ENCODE measurements at regions not wholly inside any gene's neighbourhood (a gene's known extent, or its start where the extent isn't known, plus 50 kb on each side); places are given as distances from the start of the nearest gene placed in this dataset.

- Histone ChIP-seq H3K4me1 (ENCODE audit: control insufficient read depth, insufficient read depth, low read length) (no peaks in the 10 kb centered on the region), H3K9ac (ENCODE audit: extremely low read depth, low read length, poor library complexity, severe bottlenecking) (no peak overlapping the region), H3K9me3 (ENCODE audit: control insufficient read depth, low read length) (no peaks in the 10 kb centered on the region), H3K36me3 (ENCODE audit: control insufficient read depth, insufficient read depth, low read length) (no peaks in the 10 kb centered on the region), H3K27ac (ENCODE audit: low read depth, low read length) (no peak overlapping the region), H3K27me3 (ENCODE audit: control insufficient read depth, insufficient read depth, low read length, poor library complexity, severe bottlenecking) (no peaks in the 10 kb centered on the region), H3K4me3 (ENCODE audit: low read length) (no peak overlapping the region)
- Mint-ChIP-seq H3K27me3 (ENCODE audit: insufficient read depth) (peaks cover 3% of the 10 kb centered on the region), H3K9me3 (no peaks in the 10 kb centered on the region), H3K36me3 (ENCODE audit: low read depth) (no peaks in the 10 kb centered on the region), H3K4me3 (no peak overlapping the region), H3K27ac (no peak overlapping the region), H3K4me1 (peaks cover 1% of the 10 kb centered on the region)
- DNase-seq = no peak
- no peak for TF ChIP-seq CTCF (conservative IDR thresholded peaks at IDR 0.05)
- 91 to 93% methylated on average over 9 to 12 of the region's 14 CpGs for WGBS, 2 experiments (ENCODE audit: insufficient coverage in 1 of 2, insufficient read length in 1 of 2)
Measured at GRCh38 chr13:21901811-21902708, 231.2 kb downstream of the FGF9 start.

- no peaks in the 10 kb centered on the region for H3K9me3 ChIP-seq (ENCODE audit: control insufficient read depth, low read length)
- peaks cover 5% of the 10 kb centered on the region for H3K4me1 ChIP-seq (ENCODE audit: control insufficient read depth, insufficient read depth, low read length)
- no peak overlapping the region for H3K27ac Mint-ChIP-seq
- no peaks in the 10 kb centered on the region for H3K27me3 ChIP-seq (ENCODE audit: control insufficient read depth, insufficient read depth, low read length, poor library complexity, severe bottlenecking)
- peaks cover 3% of the 10 kb centered on the region for H3K27me3 Mint-ChIP-seq (ENCODE audit: insufficient read depth)
- no peak overlapping the region for H3K4me3 Mint-ChIP-seq
- DNase-seq = no peak
- H3K27ac ChIP-seq (ENCODE audit: low read depth, low read length) = no peak overlapping the region
- no peaks in the 10 kb centered on the region for H3K36me3 Mint-ChIP-seq (ENCODE audit: low read depth)
- no peak overlapping the region for H3K9ac ChIP-seq (ENCODE audit: extremely low read depth, low read length, poor library complexity, severe bottlenecking)
- WGBS, 2 experiments (ENCODE audit: insufficient coverage in 1 of 2, insufficient read length in 1 of 2) = 90 to 100% methylated on average over 6 to 8 of the region's 8 CpGs
- peaks cover 6% of the 10 kb centered on the region for H3K4me1 Mint-ChIP-seq
- H3K36me3 ChIP-seq (ENCODE audit: control insufficient read depth, insufficient read depth, low read length) = no peaks in the 10 kb centered on the region
- H3K4me3 ChIP-seq (ENCODE audit: low read length) = no peak overlapping the region
- no peak for TF ChIP-seq CTCF (conservative IDR thresholded peaks at IDR 0.05)
- H3K9me3 Mint-ChIP-seq = no peaks in the 10 kb centered on the region
Measured at GRCh38 chr13:21902709-21903098, 231.8 kb downstream of the FGF9 start.

DNA sequence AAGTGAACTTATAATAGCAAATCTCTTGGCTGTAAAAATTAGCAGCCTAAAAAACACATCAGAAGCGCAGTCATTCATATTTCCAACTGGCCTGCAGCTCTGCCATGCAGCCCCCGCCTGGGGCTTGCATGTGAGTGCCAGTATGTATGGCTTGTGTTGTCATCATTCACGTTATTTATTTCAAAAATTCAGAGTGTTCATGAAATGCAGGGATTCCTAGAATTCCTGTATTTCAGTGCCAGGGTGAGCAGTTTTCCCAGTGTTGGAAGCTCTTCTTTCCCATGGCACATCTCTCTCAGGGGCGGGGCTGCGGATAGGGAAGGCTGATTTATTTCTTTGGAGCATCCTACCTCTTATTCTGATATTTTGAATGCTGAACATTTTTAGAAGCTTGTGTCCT lies 234.6 kb downstream of the FGF9 start:
- WGBS, 2 experiments (ENCODE audit: insufficient coverage in 1 of 2, insufficient read length in 1 of 2) = 93 to 100% methylated on average over 3 to 5 of the region's 5 CpGs
- H3K27ac Mint-ChIP-seq = no peak overlapping the region

More for the DNA sequence above, 234.6 kb downstream of the FGF9 start:
- H3K9me3 ChIP-seq (ENCODE audit: control insufficient read depth, low read length) = no peaks in the 10 kb centered on the region
- no peak for DNase-seq
- peaks cover 6% of the 10 kb centered on the region for H3K4me1 Mint-ChIP-seq
- H3K4me1 ChIP-seq (ENCODE audit: control insufficient read depth, insufficient read depth, low read length) = peaks cover 5% of the 10 kb centered on the region
- H3K27me3 Mint-ChIP-seq (ENCODE audit: insufficient read depth) = peaks cover 8% of the 10 kb centered on the region
- no peaks in the 10 kb centered on the region for H3K36me3 ChIP-seq (ENCODE audit: control insufficient read depth, insufficient read depth, low read length)
- no peaks in the 10 kb centered on the region for H3K36me3 Mint-ChIP-seq (ENCODE audit: low read depth)
- no peak overlapping the region for H3K4me3 Mint-ChIP-seq
- H3K4me3 ChIP-seq (ENCODE audit: low read length) = no peak overlapping the region
- H3K9ac ChIP-seq (ENCODE audit: extremely low read depth, low read length, poor library complexity, severe bottlenecking) = no peak overlapping the region
- H3K9me3 Mint-ChIP-seq = no peaks in the 10 kb centered on the region
- TF ChIP-seq CTCF (conservative IDR thresholded peaks at IDR 0.05) = no peak
- H3K27me3 ChIP-seq (ENCODE audit: control insufficient read depth, insufficient read depth, low read length, poor library complexity, severe bottlenecking) = no peaks in the 10 kb centered on the region
- no peak overlapping the region for H3K27ac ChIP-seq (ENCODE audit: low read depth, low read length)
